ENCODE measurements at regions not wholly inside any gene's neighbourhood (a gene's known extent, or its start where the extent isn't known, plus 50 kb on each side); places are given as distances from the start of the nearest gene placed in this dataset.

GRCh38 chr17:13721705-13722104, 120.0 kb upstream of the HS3ST3A1 start:
- DNase-seq (ENCODE audit: low spot score) (no peak), ATAC-seq (no peak)
- Mint-ChIP-seq H3K9me3 (peaks cover 15% of the 10 kb centered on the region), H3K27ac (no peak overlapping the region), H3K4me3 (no peak overlapping the region), H3K27me3 (ENCODE audit: low read depth) (no peaks in the 10 kb centered on the region), H3K4me1 (no peaks in the 10 kb centered on the region), H3K36me3 (no peaks in the 10 kb centered on the region)
- no peak for TF ChIP-seq NR2C2 (CRISPR knock-in tag; IDR thresholded peaks at IDR 0.05)
- ChIA-PET CTCF (no interaction called here), POLR2A (no interaction called here)

- POLR2A ChIA-PET: no interaction called here
- CTCF ChIA-PET: interaction anchor here (0.7 kb wide), 1 partner anchor 254 kb away, joined by 3 read pairs; no protein-coding TSS in a partner anchor
- H3K27me3 Mint-ChIP-seq (ENCODE audit: low read depth): no peaks in the 10 kb centered on the region
- TF ChIP-seq ETV6 (CRISPR knock-in tag; IDR thresholded peaks at IDR 0.05): no peak
- TF ChIP-seq SP1 (CRISPR knock-in tag; conservative IDR thresholded peaks at IDR 0.05): no peak
- no peak for TF ChIP-seq ATF6 (CRISPR knock-in tag; IDR thresholded peaks at IDR 0.05)
- TF ChIP-seq E2F4 (CRISPR knock-in tag; IDR thresholded peaks at IDR 0.05; ENCODE audit: borderline replicate concordance, low read depth): no peak
- TF ChIP-seq FOXP4 (CRISPR knock-in tag; IDR thresholded peaks at IDR 0.05): no peak
- no peak for TF ChIP-seq ZNF138 (CRISPR knock-in tag; conservative IDR thresholded peaks at IDR 0.05)
- no peak for TF ChIP-seq MAX (CRISPR knock-in tag; IDR thresholded peaks at IDR 0.05)
- no peak for TF ChIP-seq ZNF671 (CRISPR knock-in tag; IDR thresholded peaks at IDR 0.05)
- peaks cover 9% of the 10 kb centered on the region; the same call in 1 of the 2 replicates for H3K36me3 Mint-ChIP-seq
- no peaks in the 10 kb centered on the region for H3K4me1 Mint-ChIP-seq
- DNase-seq (ENCODE audit: low spot score) (no peak), ATAC-seq (no peak)
- H3K4me3 Mint-ChIP-seq: no peak overlapping the region
- peaks cover 22% of the 10 kb centered on the region for H3K9me3 Mint-ChIP-seq
- H3K27ac Mint-ChIP-seq: no peak overlapping the region
Observed at GRCh38 chr17:13725288-13725990, 123.7 kb upstream of the HS3ST3A1 start.

- DNase-seq (ENCODE audit: low spot score) (no peak), ATAC-seq (no peak)
- no peaks in the 10 kb centered on the region for H3K4me1 Mint-ChIP-seq
- ChIA-PET CTCF (no interaction called here), POLR2A (no interaction called here)
- peaks cover 35% of the 10 kb centered on the region for H3K9me3 Mint-ChIP-seq
- H3K4me3 Mint-ChIP-seq: no peak overlapping the region
- no peaks in the 10 kb centered on the region; the same call in 1 of the 2 replicates for H3K27me3 Mint-ChIP-seq (ENCODE audit: low read depth)
- H3K36me3 Mint-ChIP-seq: peaks cover 10% of the 10 kb centered on the region
- no peak overlapping the region for H3K27ac Mint-ChIP-seq
- TF ChIP-seq ZNF671 (CRISPR knock-in tag; IDR thresholded peaks at IDR 0.05) (no peak), AFF4 (CRISPR knock-in tag; IDR thresholded peaks at IDR 0.05; ENCODE audit: borderline replicate concordance) (no peak), AR (CRISPR knock-in tag; IDR thresholded peaks at IDR 0.05) (no peak), SMAD4 (CRISPR knock-in tag; IDR thresholded peaks at IDR 0.05) (no peak), GABPB1 (CRISPR knock-in tag; IDR thresholded peaks at IDR 0.05) (no peak), NFE2L1 (CRISPR knock-in tag; IDR thresholded peaks at IDR 0.05) (no peak), ZBTB43 (CRISPR knock-in tag; IDR thresholded peaks at IDR 0.05) (no peak), ETV6 (CRISPR knock-in tag; IDR thresholded peaks at IDR 0.05) (no peak)
Observed at GRCh38 chr17:13727441-13728171, 125.9 kb upstream of the HS3ST3A1 start.

All from WTC11 (cell line).